Osteoblast (primary cell): ENCODE measurements at regions not wholly inside any gene's neighbourhood (a gene's known extent, or its start where the extent isn't known, plus 50 kb on each side); places are given as distances from the start of the nearest gene placed in this dataset.

Experiments used
- DNase-seq: peaks from one replicate; pipeline ENCODE4 v3.0.0; 2011; ENCODE audit warnings: low spot score, mixed read lengths; ENCODE audit not compliant: insufficient read length; ENCODE audit errors: missing footprints
- H2AFZ ChIP-seq: 2 replicates; pipeline ENCODE4 v1.6.0; 2011; ENCODE audit warnings: mild to moderate bottlenecking, low read length
- H3K27ac ChIP-seq: 2 replicates; pipeline ENCODE4 v1.5.1; 2011; ENCODE audit warnings: mild to moderate bottlenecking, low read depth, low read length, moderate library complexity
- H3K27me3 ChIP-seq: 2 replicates; pipeline ENCODE4 v1.6.0; 2012; ENCODE audit warnings: mild to moderate bottlenecking, control low read depth, inconsistent platforms, low read length, moderate library complexity; ENCODE audit not compliant: insufficient read depth
- H3K36me3 ChIP-seq: 2 replicates; pipeline ENCODE4 v1.5.1; 2011; ENCODE audit warnings: mild to moderate bottlenecking, low read length, control low read depth, moderate library complexity; ENCODE audit not compliant: insufficient read depth
- H3K4me1 ChIP-seq: 2 replicates; pipeline ENCODE4 v1.5.1; 2011; ENCODE audit warnings: mild to moderate bottlenecking, low read length, control low read depth, moderate library complexity; ENCODE audit not compliant: insufficient read depth
- H3K4me2 ChIP-seq: 2 replicates; pipeline ENCODE4 v1.6.0; 2011; ENCODE audit warnings: mild to moderate bottlenecking, low read length; ENCODE audit not compliant: insufficient read depth
- H3K4me3 ChIP-seq: fragments of 200-600 bp; sonication (generic); 3 replicates; pipeline ENCODE4 v1.5.1; 2012; ENCODE audit warnings: mild to moderate bottlenecking, low read length, inconsistent platforms; ENCODE audit not compliant: insufficient read depth
- H3K79me2 ChIP-seq: 2 replicates; pipeline ENCODE4 v1.6.0; 2012; ENCODE audit warnings: mild to moderate bottlenecking, low read length, control low read depth, inconsistent platforms; ENCODE audit not compliant: insufficient read depth
- H3K9me3 ChIP-seq: 2 replicates; pipeline ENCODE4 v1.5.1; 2011; ENCODE audit warnings: low read depth, low read length, control low read depth
- H4K20me1 ChIP-seq: 2 replicates; pipeline ENCODE4 v1.6.0; 2012; ENCODE audit warnings: mild to moderate bottlenecking, low read length, control low read depth; ENCODE audit not compliant: insufficient read depth
- TF ChIP-seq, protein P1 (sequence below): IDR thresholded peaks from 2 replicates; pipeline ENCODE4 v1.5.1; 2011; ENCODE audit warnings: mild to moderate bottlenecking, low read depth, low read length, moderate library complexity; ENCODE audit errors: extremely low read depth

GRCh38 chr7:91710881-91711280 lies 169.6 kb downstream of the MTERF1 start:
- Histone ChIP-seq H4K20me1 (no peaks in the 10 kb centered on the region), H2AFZ (no peak overlapping the region), H3K27ac (no peak overlapping the region), H3K4me1 (no peaks in the 10 kb centered on the region), H3K4me2 (no peak overlapping the region), H3K4me3 (no peak overlapping the region), H3K27me3 (no peaks in the 10 kb centered on the region), H3K79me2 (no peaks in the 10 kb centered on the region), H3K36me3 (no peaks in the 10 kb centered on the region), H3K9me3 (no peaks in the 10 kb centered on the region)
- TF ChIP-seq, protein P1, sequence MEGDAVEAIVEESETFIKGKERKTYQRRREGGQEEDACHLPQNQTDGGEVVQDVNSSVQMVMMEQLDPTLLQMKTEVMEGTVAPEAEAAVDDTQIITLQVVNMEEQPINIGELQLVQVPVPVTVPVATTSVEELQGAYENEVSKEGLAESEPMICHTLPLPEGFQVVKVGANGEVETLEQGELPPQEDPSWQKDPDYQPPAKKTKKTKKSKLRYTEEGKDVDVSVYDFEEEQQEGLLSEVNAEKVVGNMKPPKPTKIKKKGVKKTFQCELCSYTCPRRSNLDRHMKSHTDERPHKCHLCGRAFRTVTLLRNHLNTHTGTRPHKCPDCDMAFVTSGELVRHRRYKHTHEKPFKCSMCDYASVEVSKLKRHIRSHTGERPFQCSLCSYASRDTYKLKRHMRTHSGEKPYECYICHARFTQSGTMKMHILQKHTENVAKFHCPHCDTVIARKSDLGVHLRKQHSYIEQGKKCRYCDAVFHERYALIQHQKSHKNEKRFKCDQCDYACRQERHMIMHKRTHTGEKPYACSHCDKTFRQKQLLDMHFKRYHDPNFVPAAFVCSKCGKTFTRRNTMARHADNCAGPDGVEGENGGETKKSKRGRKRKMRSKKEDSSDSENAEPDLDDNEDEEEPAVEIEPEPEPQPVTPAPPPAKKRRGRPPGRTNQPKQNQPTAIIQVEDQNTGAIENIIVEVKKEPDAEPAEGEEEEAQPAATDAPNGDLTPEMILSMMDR = no peak
- DNase-seq = no peak

GRCh38 chr7:91713669-91714068 lies 166.8 kb downstream of the MTERF1 start:
- Histone ChIP-seq H3K4me1 (peaks cover 11% of the 10 kb centered on the region), H3K4me2 (no peak overlapping the region), H3K36me3 (no peaks in the 10 kb centered on the region), H4K20me1 (no peaks in the 10 kb centered on the region), H3K9me3 (no peaks in the 10 kb centered on the region), H3K4me3 (no peak overlapping the region), H3K79me2 (no peaks in the 10 kb centered on the region), H2AFZ (no peak overlapping the region), H3K27ac (no peak overlapping the region), H3K27me3 (no peaks in the 10 kb centered on the region)
- no peak for DNase-seq
- TF ChIP-seq, protein P1 = no peak

- no peak overlapping the region for H2AFZ ChIP-seq
- peak; percentile 72 for DNase-seq
- no peaks in the 10 kb centered on the region for H3K79me2 ChIP-seq
- H3K27ac ChIP-seq = no peak overlapping the region
- no peaks in the 10 kb centered on the region for H3K9me3 ChIP-seq
- H3K4me1 ChIP-seq = peaks cover 20% of the 10 kb centered on the region
- H3K4me2 ChIP-seq = no peak overlapping the region
- H4K20me1 ChIP-seq = no peaks in the 10 kb centered on the region
- no peaks in the 10 kb centered on the region for H3K36me3 ChIP-seq
- TF ChIP-seq, protein P1 = no peak
- H3K4me3 ChIP-seq = no peak overlapping the region
- H3K27me3 ChIP-seq = no peaks in the 10 kb centered on the region
These were observed 162.6 kb downstream of the MTERF1 start for GRCh38 chr7:91717681-91718470.

DNA sequence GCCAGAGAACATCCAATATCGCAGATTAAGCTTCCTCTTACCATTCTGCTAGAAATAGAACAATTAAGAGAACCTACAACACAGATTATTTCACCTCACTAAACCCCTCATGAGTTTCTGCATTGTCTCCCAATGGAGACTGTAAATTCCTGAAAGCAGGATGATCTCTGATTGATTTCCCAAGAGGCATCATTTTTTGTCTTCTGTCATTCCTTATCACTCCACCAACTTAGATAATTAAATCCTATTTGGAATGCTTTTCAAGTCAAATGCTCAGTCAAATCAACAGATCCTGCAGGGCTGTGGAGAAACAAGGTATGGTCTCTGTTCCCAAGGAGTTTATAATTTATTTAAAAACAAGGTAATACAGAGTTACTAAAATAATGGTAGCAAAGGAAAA lies 161.5 kb downstream of the MTERF1 start:
- no peak for DNase-seq
- Histone ChIP-seq H3K4me3 (no peak overlapping the region), H3K9me3 (no peaks in the 10 kb centered on the region), H3K36me3 (no peaks in the 10 kb centered on the region), H3K4me2 (no peak overlapping the region), H3K4me1 (peaks cover 20% of the 10 kb centered on the region), H4K20me1 (no peaks in the 10 kb centered on the region), H3K27ac (no peak overlapping the region), H2AFZ (no peak overlapping the region), H3K79me2 (no peaks in the 10 kb centered on the region), H3K27me3 (no peaks in the 10 kb centered on the region)
- TF ChIP-seq, protein P1 = no peak
